Left colon (tissue), 2 donors: ENCODE measurements at regions not wholly inside any gene's neighbourhood (a gene's known extent, or its start where the extent isn't known, plus 50 kb on each side); places are given as distances from the start of the nearest gene placed in this dataset.
A peak's percentile ranks its signal among the peaks of the same experiment; 100 is the strongest.
"Not testable (repeated sequence)": the region's sequence is repeated elsewhere in the genome, so short reads cannot be mapped to it uniquely, and the experiment has no call there.

Source experiments
- ATAC-seq: fragments of 200-7000 bp; cut with Tn5 transposase; one replicate; pipeline ENCODE4 v1.9.1; 2020; ENCODE audit warnings: mild to moderate bottlenecking, moderate library complexity
- DNase-seq, 2 donors: peaks; one replicate each; pipeline ENCODE4 v3.0.0-alpha.2; 2020
- intact Hi-C, 2 donors: fragments of 100-400 bp; cut with DNase I in 1 of 2; cut with micrococcal nuclease in 1 of 2; formaldehyde crosslinking; loops; one replicate each; pipeline versions ENCODE4 v1.11.2 to v1.14.0; 2022; cut with DNase I, micrococcal nuclease
- donor health status: DM: no; HTN: no; CAD: no.
- donor health status: DM: yes; HTN: yes; CAD: no.

- no peak for DNase-seq
- no peak for ATAC-seq
- intact Hi-C loops: no loop called here
Observed at GRCh38 chr1:241447031-241447644, 72.4 kb downstream of the FH start.

GRCh38 chr1:241444836-241445235, 74.7 kb downstream of the FH start:
- DNase-seq (no peak), ATAC-seq (no peak)
- intact Hi-C loops: no loop called here

- no peak for DNase-seq
- no peak for ATAC-seq
- intact Hi-C loops: no loop called here
Observed at GRCh38 chr1:241443561-241443960, 76.0 kb downstream of the FH start.

- ATAC-seq: no peak
- DNase-seq: no peak
- intact Hi-C loops: no loop called here
Observed at GRCh38 chr1:241442686-241443085, 76.9 kb downstream of the FH start.

GRCh38 chr1:241440904-241441303, 78.7 kb downstream of the FH start:
- intact Hi-C loops: no loop called here
- ATAC-seq: no peak
- DNase-seq: no peak

GRCh38 chr1:241438686-241439085, 80.9 kb downstream of the FH start:
- intact Hi-C loops, DNase-seq, ATAC-seq: not testable (repeated sequence)

GRCh38 chr1:241432241-241432640, 75.2 kb upstream of the RGS7 start:
- ATAC-seq (no peak), DNase-seq (no peak)

GRCh38 chr1:241425091-241425490, 68.1 kb upstream of the RGS7 start:
- intact Hi-C loops, ATAC-seq, DNase-seq: not testable (repeated sequence)

More at GRCh38 chr1:241432241-241432640, 75.2 kb upstream of the RGS7 start:
- intact Hi-C loops: no loop called here

GRCh38 chr1:241424480-241424971, 67.5 kb upstream of the RGS7 start:
- ATAC-seq: no peak

GRCh38 chr1:241423541-241424479, 66.8 kb upstream of the RGS7 start:
- ATAC-seq (peak; percentile 63), DNase-seq (peak in 1 of 2 donors; percentile 18)
- intact Hi-C loops: no loop called here

More at GRCh38 chr1:241424480-241424971, 67.5 kb upstream of the RGS7 start:
- intact Hi-C loops: no loop called here
- DNase-seq: no peak

GRCh38 chr1:241422470-241422869, 65.5 kb upstream of the RGS7 start:
- ATAC-seq: no peak
- intact Hi-C loops: no loop called here

GRCh38 chr1:241419986-241420385, 63.0 kb upstream of the RGS7 start:
- no peak for ATAC-seq
- intact Hi-C loops: no loop called here

More at GRCh38 chr1:241422470-241422869, 65.5 kb upstream of the RGS7 start:
- DNase-seq: no peak

GRCh38 chr1:241417258-241417657, 60.3 kb upstream of the RGS7 start:
- intact Hi-C loops: no loop called here
- ATAC-seq (no peak), DNase-seq (no peak)

More at GRCh38 chr1:241419986-241420385, 63.0 kb upstream of the RGS7 start:
- no peak for DNase-seq

GRCh38 chr1:241413974-241414373, 57.0 kb upstream of the RGS7 start:
- no peak for ATAC-seq
- intact Hi-C loops: no loop called here
- DNase-seq: no peak

GRCh38 chr1:241413386-241413785, 56.4 kb upstream of the RGS7 start:
- DNase-seq (no peak), ATAC-seq (no peak)
- intact Hi-C loops: no loop called here

GRCh38 chr1:241412646-241413045, 55.6 kb upstream of the RGS7 start:
- intact Hi-C loops: no loop called here
- DNase-seq (no peak), ATAC-seq (no peak)

GRCh38 chr1:241411776-241412338, 54.9 kb upstream of the RGS7 start:
- ATAC-seq (no peak), DNase-seq (no peak)
- intact Hi-C loops: no loop called here

GRCh38 chr1:241411056-241411775, 54.2 kb upstream of the RGS7 start:
- intact Hi-C loops: no loop called here
- ATAC-seq (no peak), DNase-seq (no peak)

GRCh38 chr1:241408170-241408569, 51.2 kb upstream of the RGS7 start:
- DNase-seq (no peak), ATAC-seq (no peak)
- intact Hi-C loops: no loop called here
